K562 (cell line): ENCODE measurements at regions not wholly inside any gene's neighbourhood (a gene's known extent, or its start where the extent isn't known, plus 50 kb on each side); places are given as distances from the start of the nearest gene placed in this dataset.

Source experiments
- ATAC-seq: fragments of 200-7000 bp; cut with Tn5 transposase; 3 replicates; pipeline ENCODE4 v1.9.1; 2020; ENCODE audit warnings: moderate library complexity
- BruUV-seq: library from RNA; stranded (reverse); fragments of 400-500 nt; replicated peaks from 2 replicates; lab custom pipeline; 2021; lab: Mats Ljungman, UMichigan
- CTCF ChIA-PET: fragments of 300-600 bp; formaldehyde crosslinking; extraction: SDS; loops from one replicate; lab custom pipeline; 2021; ENCODE audit warnings: low intra/inter-chr PET ratio; lab: Yijun Ruan, JAX
- POLR2A ChIA-PET: fragments of 300-600, 350-650 bp; sonication (Branson Sonifier 250); formaldehyde crosslinking; extraction: SDS; loops from one replicate; lab custom pipeline; 2021; ENCODE audit warnings: antibody characterized with exemption, inconsistent platforms; lab: Yijun Ruan, JAX
- DNase-seq, 4 experiments: peaks; one replicate each; pipeline versions ENCODE4 v3.0.0 to v3.0.0-alpha.2; 2011 to 2018; ENCODE audit warnings: low spot score in 3 of 4, mixed read lengths in 3 of 4; ENCODE audit errors: extremely low read depth in 1 of 4
- FAIRE-seq: peaks from 2 replicates; lab custom pipeline; 2011; peaks lifted over from hg19 to GRCh38; lab: Jason Lieb, UNC
- H2AFZ ChIP-seq: 2 replicates; pipeline ENCODE4 v1.6.0; 2011; ENCODE audit warnings: low read depth, low read length, control low read depth, inconsistent platforms
- H3K27ac ChIP-seq: fragments of 200-600 bp; 3 replicates; pipeline ENCODE4 v1.8.0; 2011; ENCODE audit warnings: low read depth, mild to moderate bottlenecking, control low read depth, inconsistent platforms, low read length, moderate library complexity, mixed read lengths; ENCODE audit errors: extremely low read depth
- H3K27me3 ChIP-seq, 2 experiments: fragments of 300-600 bp in 1 of 2; 2 replicates in 1 of 2; 3 replicates in 1 of 2; pipeline versions ENCODE4 v1.6.0 to v1.8.0; 2011; ENCODE audit warnings: inconsistent platforms in 2 of 2, low read length in 2 of 2, mild to moderate bottlenecking in 1 of 2, mixed read lengths in 1 of 2, moderate library complexity in 1 of 2; ENCODE audit not compliant: control insufficient read depth in 2 of 2, insufficient read depth in 2 of 2
- H3K36me3 ChIP-seq: fragments of 300-600 bp; 3 replicates; pipeline ENCODE4 v1.8.0; 2011; ENCODE audit warnings: mild to moderate bottlenecking, low read length, inconsistent platforms; ENCODE audit not compliant: control insufficient read depth, insufficient read depth
- H3K4me1 ChIP-seq, 2 experiments: fragments of 200-600 bp in 1 of 2; replicated peaks in 1 of 2; 2 replicates in 1 of 2; 3 replicates in 1 of 2; pipeline versions ENCODE4 v1.5.1 to v1.8.0; 2011; ENCODE audit warnings: inconsistent platforms in 2 of 2, low read length in 2 of 2, mild to moderate bottlenecking in 1 of 2, mixed read lengths in 1 of 2, moderate library complexity in 1 of 2; ENCODE audit not compliant: control insufficient read depth in 2 of 2, insufficient read depth in 2 of 2
- H3K4me2 ChIP-seq: 2 replicates; pipeline ENCODE4 v1.6.1; 2011; ENCODE audit warnings: low read length, control low read depth, inconsistent platforms, mixed read lengths; ENCODE audit not compliant: insufficient read depth
- H3K4me3 ChIP-seq: fragments of 200-600 bp; sonication (generic), shearing (Covaris generic); 2 replicates; pipeline ENCODE4 v1.5.1; 2016; ENCODE audit warnings: control low read depth, inconsistent platforms
- H3K79me2 ChIP-seq: fragments of 200-600 bp; 3 replicates; pipeline ENCODE4 v1.8.0; 2011; ENCODE audit warnings: low read length, inconsistent platforms; ENCODE audit not compliant: control insufficient read depth, insufficient read depth
- H3K9ac ChIP-seq, 2 experiments: 2 replicates each; pipeline versions ENCODE4 v1.6.0 to v1.6.1; 2011; ENCODE audit warnings: low read depth in 2 of 2, low read length in 2 of 2, control low read depth in 1 of 2, inconsistent platforms in 1 of 2, mild to moderate bottlenecking in 1 of 2, mixed read lengths in 1 of 2; ENCODE audit not compliant: insufficient read depth in 1 of 2
- H3K9me1 ChIP-seq: one replicate; pipeline ENCODE4 v1.6.0; 2011; ENCODE audit warnings: inconsistent platforms, mild to moderate bottlenecking, low read length, moderate library complexity; ENCODE audit not compliant: control insufficient read depth, insufficient read depth
- H3K9me3 ChIP-seq: replicated peaks from 2 replicates; pipeline ENCODE4 v1.5.1; 2011; ENCODE audit warnings: low read depth, low read length, inconsistent platforms; ENCODE audit not compliant: control insufficient read depth, insufficient read depth
- H4K20me1 ChIP-seq: replicated peaks from 2 replicates; pipeline ENCODE4 v1.6.1; 2011; ENCODE audit warnings: low read length, inconsistent platforms, mixed read lengths; ENCODE audit not compliant: control insufficient read depth, insufficient read depth
- BMI1 ChIP-seq: fragments of 150-350 bp; IDR thresholded peaks from 2 replicates; pipeline ENCODE4 v1.6.1; 2014; ENCODE audit warnings: low read length
- CEBPB ChIP-seq: fragments of 450-650 bp; IDR thresholded peaks from 2 replicates; pipeline ENCODE4 v1.6.1; 2016; ENCODE audit warnings: missing genetic modification characterization, missing compliant biosample characterization
- CTCF ChIP-seq, 3 experiments: IDR thresholded peaks in 2 of 3; conservative IDR thresholded peaks in 1 of 3; 2 replicates each; pipeline ENCODE4 v1.5.1; 2011 to 2012; ENCODE audit warnings: low read length in 3 of 3, mild to moderate bottlenecking in 3 of 3, control low read depth in 2 of 3, improper control_type of control experiment in 1 of 3, inconsistent platforms in 1 of 3, low read depth in 1 of 3, mixed read lengths in 1 of 3, moderate library complexity in 1 of 3; ENCODE audit not compliant: insufficient read depth in 2 of 3
- ERF ChIP-seq: fragments of 450-650 bp; formaldehyde crosslinking; IDR thresholded peaks from 2 replicates; pipeline ENCODE4 v1.4.0; 2020; ENCODE audit warnings: mild to moderate bottlenecking, mixed read lengths
- ETV6 ChIP-seq, 3 experiments: fragments of 150-350 bp in 1 of 3; sonication (generic) in 1 of 3; formaldehyde crosslinking in 1 of 3; IDR thresholded peaks; 2 replicates each; pipeline versions ENCODE4 v1.6.1 to v1.8.0; 2014 to 2022; ENCODE audit warnings: borderline replicate concordance in 2 of 3, low read depth in 2 of 3, antibody characterized with exemption in 1 of 3, low read length in 1 of 3, mild to moderate bottlenecking in 1 of 3, missing genetic modification reagents in 1 of 3
- FOXP1 ChIP-seq: sonication (generic); formaldehyde crosslinking; IDR thresholded peaks from 2 replicates; pipeline ENCODE4 v1.8.0; 2022; ENCODE audit warnings: mild to moderate bottlenecking, missing genetic modification reagents
- MTA1 ChIP-seq: fragments of 450-650 bp; IDR thresholded peaks from 2 replicates; pipeline ENCODE4 v1.6.1; 2017; ENCODE audit warnings: borderline replicate concordance
- MTF1 ChIP-seq: fragments of 250-450 bp; sonication (Bioruptor Pico); IDR thresholded peaks from 2 replicates; pipeline ENCODE4 v1.9.0; 2021; ENCODE audit warnings: moderate library complexity, mild to moderate bottlenecking, inconsistent platforms, borderline replicate concordance
- NR2F6 ChIP-seq: fragments of 450-650 bp; formaldehyde crosslinking; IDR thresholded peaks from 2 replicates; pipeline ENCODE4 v1.4.0; 2020; ENCODE audit warnings: mild to moderate bottlenecking
- TRIM25 ChIP-seq: fragments of 450-650 bp; IDR thresholded peaks from 2 replicates; pipeline ENCODE4 v1.7.0; 2016; ENCODE audit warnings: borderline replicate concordance
- WGBS: fragments of 100-300 bp; shearing (Covaris generic); methylation state at CpG from one replicate; pipeline ENCODE4 v1.1.6; 2016; ENCODE audit warnings: low coverage, mixed read lengths; ENCODE audit not compliant: insufficient coverage; ENCODE audit errors: missing lambda C conversion rate; 5-methylcytosine and 5-hydroxymethylcytosine counted together
- in situ Hi-C: fragments of 300-500 bp; cut with MboI; formaldehyde crosslinking; loops from 4 replicates; pipeline ENCODE4 v1.15.0; 2018; ENCODE audit warnings: inconsistent platforms, mixed read lengths
- intact Hi-C: fragments of 100-400 bp; cut with micrococcal nuclease; formaldehyde crosslinking; loops from 2 replicates; pipeline ENCODE4 v1.14.2; 2022

- 61% methylated on average over 4 of the region's 4 CpGs for WGBS
- H3K79me2 ChIP-seq = no peaks in the 10 kb centered on the region
- in situ Hi-C loops (loop anchor here (25.0 kb wide), 1 partner anchor 780 kb away; no protein-coding TSS in a partner anchor), intact Hi-C loops (loop anchor here (5.0 to 10.0 kb wide), 2 partner anchors 298 to 355 kb away; partner anchors contain the start of gene RAVER2)
- TF ChIP-seq MTA1 (no peak), FOXP1 (CRISPR knock-in tag) (no peak), CEBPB (tag) (no peak), BMI1 (no peak), NR2F6 (CRISPR knock-in tag) (no peak)
- no peaks in the 10 kb centered on the region for H3K27me3 ChIP-seq
- H3K9me1 ChIP-seq = no peaks in the 10 kb centered on the region
- no peak overlapping the region for H2AFZ ChIP-seq
- no peak overlapping the region for H3K27ac ChIP-seq
- no peak for ATAC-seq
- no peaks in the 10 kb centered on the region for H4K20me1 ChIP-seq
- H3K4me2 ChIP-seq = no peak overlapping the region
- no TSS peak for BruUV-seq
- DNase-seq = no peak
- CTCF ChIA-PET = no interaction called here
- POLR2A ChIA-PET = interaction anchor here (1.5 kb wide), 1 partner anchor 8 kb away, joined by 3 read pairs; no protein-coding TSS in a partner anchor
- no peak for FAIRE-seq
- H3K9me3 ChIP-seq = no peaks in the 10 kb centered on the region
- peaks cover 0 to 5% of the 10 kb centered on the region in 2 experiments; a peak in 2 of 5 replicates for H3K4me1 ChIP-seq
- H3K9ac ChIP-seq = no peak overlapping the region
- H3K4me3 ChIP-seq = no peak overlapping the region
- no peaks in the 10 kb centered on the region for H3K36me3 ChIP-seq
Measured at GRCh38 chr1:65042467-65042866, 76.1 kb upstream of the JAK1 start.

GRCh38 chr1:65044411-65044810, 78.1 kb upstream of the JAK1 start:
- WGBS = 38% methylated on average over 5 of the region's 5 CpGs
- no peaks in the 10 kb centered on the region for H3K27me3 ChIP-seq
- no peaks in the 10 kb centered on the region for H3K79me2 ChIP-seq
- no peak overlapping the region for H3K27ac ChIP-seq
- POLR2A ChIA-PET = interaction anchor here (1.1 kb wide), 1 partner anchor 78 kb away, joined by 3 read pairs; the partner anchor contains the start of gene JAK1
- in situ Hi-C loops = loop anchor here (25.0 kb wide), 1 partner anchor 782 kb away; no protein-coding TSS in a partner anchor
- BruUV-seq = no TSS peak
- H3K9me3 ChIP-seq = no peaks in the 10 kb centered on the region
- no peaks in the 10 kb centered on the region for H3K9me1 ChIP-seq
- CTCF ChIA-PET = no interaction called here
- H2AFZ ChIP-seq = no peak overlapping the region
- no peaks in the 10 kb centered on the region; the same call in 2 of the 3 replicates for H3K36me3 ChIP-seq
- no peak for DNase-seq
- no peak for ATAC-seq
- no peak for FAIRE-seq
- H3K4me2 ChIP-seq = no peak overlapping the region
- intact Hi-C loops = loop anchor here (5.0 to 10.0 kb wide), 2 partner anchors 300 to 357 kb away; partner anchors contain the start of gene RAVER2
- no peak overlapping the region for H3K4me3 ChIP-seq
- no peak overlapping the region for H3K9ac ChIP-seq
- peaks cover 0 to 4% of the 10 kb centered on the region in 2 experiments; a peak in 2 of 5 replicates for H3K4me1 ChIP-seq
- H4K20me1 ChIP-seq = no peaks in the 10 kb centered on the region
- TF ChIP-seq MTF1 = no peak
- TF ChIP-seq ETV6 (IDR thresholded peaks at IDR 0.05; ENCODE audit: borderline replicate concordance in 1 of 2, low read depth in 2 of 2, low read length in 1 of 2) = no peak
- no peak for TF ChIP-seq ETV6 (CRISPR knock-in tag; IDR thresholded peaks at IDR 0.05; ENCODE audit: borderline replicate concordance)
- TF ChIP-seq ERF (CRISPR knock-in tag) = no peak
- no peak for TF ChIP-seq CEBPB (tag)
- no peak for TF ChIP-seq TRIM25
- no peak for TF ChIP-seq CTCF (IDR thresholded peaks at IDR 0.05 in 2 of 3, conservative IDR thresholded peaks at IDR 0.05 in 1 of 3; ENCODE audit: insufficient read depth in 2 of 3, low read depth in 1 of 3, low read length in 3 of 3)
